Frontal cortex (tissue), 3 donors: ENCODE measurements at regions not wholly inside any gene's neighbourhood (a gene's known extent, or its start where the extent isn't known, plus 50 kb on each side); places are given as distances from the start of the nearest gene placed in this dataset.
A peak's percentile ranks its signal among the peaks of the same experiment; 100 is the strongest.

Experiments
- DNase-seq, 2 donors: peaks; one replicate each; pipeline ENCODE4 v3.0.0; 2012; ENCODE audit warnings: low spot score in 2 of 2
- FAIRE-seq: peaks from 2 replicates; lab custom pipeline; 2012; peaks lifted over from hg19 to GRCh38; lab: Jason Lieb, UNC
- donor health status: control.
- donor health status: control.
- donor health status: control.

GRCh38 chr6:25035512-25036435, 100.0 kb upstream of the RIPOR2 start:
- FAIRE-seq (no peak), DNase-seq (no peak)

GRCh38 chr6:25036461-25036860, 100.7 kb upstream of the RIPOR2 start:
- no peak for FAIRE-seq
- no peak for DNase-seq

GRCh38 chr6:25038300-25038699, 102.5 kb upstream of the RIPOR2 start:
- DNase-seq (no peak), FAIRE-seq (no peak)

GRCh38 chr6:25038999-25039398, 103.2 kb upstream of the RIPOR2 start:
- DNase-seq (no peak), FAIRE-seq (no peak)

GRCh38 chr6:25041485-25042035, 105.8 kb upstream of the RIPOR2 start:
- FAIRE-seq: no peak
- no peak for DNase-seq

GRCh38 chr6:25042036-25042521, 106.3 kb upstream of the RIPOR2 start:
- DNase-seq: no peak
- no peak for FAIRE-seq

GRCh38 chr6:25042536-25042935, 106.8 kb upstream of the RIPOR2 start:
- no peak for FAIRE-seq
- DNase-seq: no peak

- no peak for FAIRE-seq
- no peak for DNase-seq
These were observed 107.4 kb upstream of the RIPOR2 start for GRCh38 chr6:25042984-25043725.

GRCh38 chr6:25043892-25044291, 108.1 kb upstream of the RIPOR2 start:
- DNase-seq: no peak
- FAIRE-seq: no peak

GRCh38 chr6:25046942-25047341, 111.2 kb upstream of the RIPOR2 start:
- DNase-seq (no peak), FAIRE-seq (no peak)

GRCh38 chr6:25050356-25050755, 114.6 kb upstream of the RIPOR2 start:
- no peak for FAIRE-seq
- peak in 1 of 2 donors; percentile 27 for DNase-seq

GRCh38 chr6:25051083-25051482, 115.3 kb upstream of the RIPOR2 start:
- DNase-seq: no peak
- FAIRE-seq: no peak

- DNase-seq (no peak), FAIRE-seq (no peak)
These were observed 116.4 kb upstream of the RIPOR2 start for GRCh38 chr6:25052181-25052580.

- no peak for DNase-seq
These were observed 118.2 kb upstream of the RIPOR2 start for GRCh38 chr6:25053875-25054371.

GRCh38 chr6:25054469-25054868, 118.7 kb upstream of the RIPOR2 start:
- no peak for FAIRE-seq
- no peak for DNase-seq

More at GRCh38 chr6:25053875-25054371, 118.2 kb upstream of the RIPOR2 start:
- FAIRE-seq: no peak

- FAIRE-seq (no peak), DNase-seq (no peak)
These were observed 120.4 kb upstream of the RIPOR2 start for GRCh38 chr6:25056130-25056529.

GRCh38 chr6:25057111-25057905, 121.5 kb upstream of the RIPOR2 start:
- no peak for DNase-seq
- no peak for FAIRE-seq

GRCh38 chr6:25058441-25058840, 122.7 kb upstream of the RIPOR2 start:
- DNase-seq: no peak
- no peak for FAIRE-seq

- FAIRE-seq (no peak), DNase-seq (no peak)
These were observed 123.2 kb upstream of the RIPOR2 start for GRCh38 chr6:25058941-25059340.

- FAIRE-seq: no peak
- DNase-seq: no peak
These were observed 124.8 kb upstream of the RIPOR2 start for GRCh38 chr6:25060522-25060921.
